HCT116 (cell line): ENCODE measurements at regions not wholly inside any gene's neighbourhood (a gene's known extent, or its start where the extent isn't known, plus 50 kb on each side); places are given as distances from the start of the nearest gene placed in this dataset.

Experiments used
- ATAC-seq: fragments of 200-7000 bp; cut with Tn5 transposase; 2 replicates; pipeline ENCODE4 v1.9.1; 2020; ENCODE audit warnings: mild to moderate bottlenecking, moderate library complexity
- BruUV-seq: library from RNA; stranded (reverse); fragments of 400-500 nt; replicated peaks from 2 replicates; lab custom pipeline; 2021; lab: Mats Ljungman, UMichigan
- CTCF ChIA-PET: fragments of 300-600 bp; sonication (Branson Sonifier 250); formaldehyde crosslinking; loops from one replicate; lab custom pipeline; 2021; ENCODE audit warnings: antibody characterized with exemption; lab: Charles Lee
- POLR2A ChIA-PET: fragments of 300-600, 350-600 bp; sonication (Branson Sonifier 250); formaldehyde crosslinking; loops from one replicate; lab custom pipeline; 2021; ENCODE audit warnings: antibody characterized with exemption; lab: Charles Lee
- RAD21 ChIA-PET, 2 experiments: fragments of 300-600 bp; sonication (Branson Sonifier 250); formaldehyde crosslinking; loops; one replicate each; lab custom pipeline; 2023; ENCODE audit warnings: low total read pairs in 2 of 2; ENCODE audit not compliant: uncharacterized antibody in 2 of 2, unreplicated experiment in 2 of 2, low non-redundant PET in 1 of 2; lab: Charles Lee
- DNase-seq: peaks from one replicate; pipeline ENCODE4 v3.0.0-alpha.2; 2010; ENCODE audit warnings: low read depth, low spot score
- H2AFZ ChIP-seq: fragments of 200-600 bp; shearing (Covaris generic), sonication (generic); 2 replicates; pipeline ENCODE4 v1.6.1; 2017; ENCODE audit warnings: low read depth, mixed run types, mixed read lengths, antibody characterized with exemption, low read length; ENCODE audit not compliant: poor library complexity, severe bottlenecking
- H3K27ac ChIP-seq: 2 replicates; pipeline ENCODE4 v1.5.1; 2012; ENCODE audit warnings: low read depth, low read length
- H3K27me3 ChIP-seq: fragments of 200-600 bp; sonication (generic); 2 replicates; pipeline ENCODE4 v1.6.1; 2016; ENCODE audit warnings: mixed run types, low read length, mixed read lengths; ENCODE audit not compliant: insufficient read depth
- H3K36me3 ChIP-seq, 2 experiments: fragments of 200-500 bp in 1 of 2; fragments of 200-600 bp in 1 of 2; sonication (Bioruptor generic) in 1 of 2; sonication (generic) in 1 of 2; 2 replicates each; pipeline versions ENCODE4 v1.5.1 to v1.6.1; 2014 to 2016; ENCODE audit warnings: low read length in 2 of 2, inconsistent platforms in 1 of 2, mixed read lengths in 1 of 2, mixed run types in 1 of 2; ENCODE audit not compliant: insufficient read depth in 2 of 2, control insufficient read depth in 1 of 2
- H3K4me1 ChIP-seq, 2 experiments: fragments of 200-600 bp in 1 of 2; sonication (generic) in 1 of 2; 2 replicates each; pipeline versions ENCODE4 v1.5.1 to v1.6.1; 2012 to 2017; ENCODE audit warnings: low read length in 2 of 2, inconsistent platforms in 1 of 2, mild to moderate bottlenecking in 1 of 2, mixed read lengths in 1 of 2, mixed run types in 1 of 2, moderate library complexity in 1 of 2; ENCODE audit not compliant: insufficient read depth in 2 of 2, control insufficient read depth in 1 of 2
- H3K4me2 ChIP-seq: fragments of 200-600 bp; sonication (generic); 2 replicates; pipeline ENCODE4 v1.6.1; 2017; ENCODE audit warnings: mixed run types, low read length, mixed read lengths
- H3K4me3 ChIP-seq, 2 experiments: fragments of 200-600 bp in 1 of 2; sonication (generic) in 1 of 2; replicated peaks in 1 of 2; 2 replicates each; pipeline ENCODE4 v1.5.1; 2011 to 2016; ENCODE audit warnings: low read length in 2 of 2, control low read depth in 1 of 2, low read depth in 1 of 2, mild to moderate bottlenecking in 1 of 2, mixed read lengths in 1 of 2, mixed run types in 1 of 2
- H3K79me2 ChIP-seq: fragments of 200-600 bp; sonication (generic); 2 replicates; pipeline ENCODE4 v1.6.1; 2017; ENCODE audit warnings: mild to moderate bottlenecking, mixed run types, low read length, moderate library complexity, mixed read lengths; ENCODE audit not compliant: insufficient read depth
- H3K9ac ChIP-seq: fragments of 200-600 bp; sonication (generic); 2 replicates; pipeline ENCODE4 v1.6.1; 2016; ENCODE audit warnings: low read length, mixed read lengths
- H3K9me2 ChIP-seq: fragments of 200-600 bp; sonication (generic), shearing (Covaris generic); 2 replicates; pipeline ENCODE4 v1.6.1; 2017; ENCODE audit warnings: mixed run types, mild to moderate bottlenecking, moderate library complexity; ENCODE audit not compliant: insufficient read depth
- H3K9me3 ChIP-seq, 2 experiments: fragments of 200-500 bp in 1 of 2; fragments of 200-600 bp in 1 of 2; sonication (Bioruptor generic) in 1 of 2; sonication (generic) in 1 of 2; 2 replicates each; pipeline ENCODE4 v1.6.1; 2014 to 2017; ENCODE audit warnings: low read length in 2 of 2, mixed read lengths in 2 of 2, inconsistent platforms in 1 of 2, low read depth in 1 of 2, mild to moderate bottlenecking in 1 of 2, mixed run types in 1 of 2, moderate library complexity in 1 of 2; ENCODE audit not compliant: control insufficient read depth in 1 of 2, insufficient read depth in 1 of 2
- H4K20me1 ChIP-seq: fragments of 200-600 bp; sonication (generic), shearing (Covaris generic); 2 replicates; pipeline ENCODE4 v1.6.1; 2017; ENCODE audit warnings: mixed run types, mild to moderate bottlenecking, moderate library complexity; ENCODE audit not compliant: insufficient read depth
- ATF3 ChIP-seq: IDR thresholded peaks from 2 replicates; pipeline ENCODE4 v1.6.1; 2012
- ELF1 ChIP-seq: IDR thresholded peaks from 2 replicates; pipeline ENCODE4 v1.6.1; 2012; ENCODE audit warnings: low read depth, borderline replicate concordance
- FOSL1 ChIP-seq: IDR thresholded peaks from 2 replicates; pipeline ENCODE4 v1.6.1; 2012; ENCODE audit warnings: low read depth
- JUND ChIP-seq: IDR thresholded peaks from 2 replicates; pipeline ENCODE4 v1.6.1; 2012
- RAD21 ChIP-seq: IDR thresholded peaks from 2 replicates; pipeline ENCODE4 v1.6.1; 2012; ENCODE audit warnings: low read depth, mild to moderate bottlenecking
- SP1 ChIP-seq: IDR thresholded peaks from 2 replicates; pipeline ENCODE4 v1.6.1; 2012; ENCODE audit warnings: low read depth
- intact Hi-C: fragments of 100-400 bp; cut with micrococcal nuclease; formaldehyde crosslinking; loops from 2 replicates; pipeline ENCODE4 v1.10.0; 2022
- TF ChIP-seq, protein P1 (sequence below): IDR thresholded peaks from 2 replicates; pipeline ENCODE4 v1.6.1; 2011; ENCODE audit warnings: mild to moderate bottlenecking, low read length, moderate library complexity; ENCODE audit not compliant: insufficient replicate concordance; ENCODE audit errors: extremely low read depth
- TF ChIP-seq, protein P2 (sequence below), 3 experiments: fragments of 200-600 bp in 1 of 3; sonication (generic) in 1 of 3; IDR thresholded peaks in 2 of 3; conservative IDR thresholded peaks in 1 of 3; 2 replicates each; pipeline ENCODE4 v1.5.1; 2012 to 2017; ENCODE audit warnings: low read depth in 2 of 3, low read length in 2 of 3, antibody characterized with exemption in 1 of 3, borderline replicate concordance in 1 of 3, control low read depth in 1 of 3, mild to moderate bottlenecking in 1 of 3, mixed read lengths in 1 of 3, mixed run types in 1 of 3, moderate library complexity in 1 of 3; ENCODE audit not compliant: insufficient read depth in 1 of 3
- TF ChIP-seq, protein P3 (sequence below): IDR thresholded peaks from 2 replicates; pipeline ENCODE4 v1.6.1; 2012

- TF ChIP-seq, protein P1, sequence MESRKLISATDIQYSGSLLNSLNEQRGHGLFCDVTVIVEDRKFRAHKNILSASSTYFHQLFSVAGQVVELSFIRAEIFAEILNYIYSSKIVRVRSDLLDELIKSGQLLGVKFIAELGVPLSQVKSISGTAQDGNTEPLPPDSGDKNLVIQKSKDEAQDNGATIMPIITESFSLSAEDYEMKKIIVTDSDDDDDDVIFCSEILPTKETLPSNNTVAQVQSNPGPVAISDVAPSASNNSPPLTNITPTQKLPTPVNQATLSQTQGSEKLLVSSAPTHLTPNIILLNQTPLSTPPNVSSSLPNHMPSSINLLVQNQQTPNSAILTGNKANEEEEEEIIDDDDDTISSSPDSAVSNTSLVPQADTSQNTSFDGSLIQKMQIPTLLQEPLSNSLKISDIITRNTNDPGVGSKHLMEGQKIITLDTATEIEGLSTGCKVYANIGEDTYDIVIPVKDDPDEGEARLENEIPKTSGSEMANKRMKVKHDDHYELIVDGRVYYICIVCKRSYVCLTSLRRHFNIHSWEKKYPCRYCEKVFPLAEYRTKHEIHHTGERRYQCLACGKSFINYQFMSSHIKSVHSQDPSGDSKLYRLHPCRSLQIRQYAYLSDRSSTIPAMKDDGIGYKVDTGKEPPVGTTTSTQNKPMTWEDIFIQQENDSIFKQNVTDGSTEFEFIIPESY: no peak
- TF ChIP-seq JUND: no peak
These were observed 72.4 kb upstream of the SOX1 start (continued) for GRCh38 chr13:111994578-111994977.

GRCh38 chr13:111999352-111999751, 67.6 kb upstream of the SOX1 start:
- Histone ChIP-seq H4K20me1 (no peaks in the 10 kb centered on the region), H3K9me2 (no peaks in the 10 kb centered on the region)
- no peak for ATAC-seq
- TF ChIP-seq ELF1: no peak
- TF ChIP-seq RAD21: no peak
- TF ChIP-seq ATF3: no peak
- TF ChIP-seq, protein P2, sequence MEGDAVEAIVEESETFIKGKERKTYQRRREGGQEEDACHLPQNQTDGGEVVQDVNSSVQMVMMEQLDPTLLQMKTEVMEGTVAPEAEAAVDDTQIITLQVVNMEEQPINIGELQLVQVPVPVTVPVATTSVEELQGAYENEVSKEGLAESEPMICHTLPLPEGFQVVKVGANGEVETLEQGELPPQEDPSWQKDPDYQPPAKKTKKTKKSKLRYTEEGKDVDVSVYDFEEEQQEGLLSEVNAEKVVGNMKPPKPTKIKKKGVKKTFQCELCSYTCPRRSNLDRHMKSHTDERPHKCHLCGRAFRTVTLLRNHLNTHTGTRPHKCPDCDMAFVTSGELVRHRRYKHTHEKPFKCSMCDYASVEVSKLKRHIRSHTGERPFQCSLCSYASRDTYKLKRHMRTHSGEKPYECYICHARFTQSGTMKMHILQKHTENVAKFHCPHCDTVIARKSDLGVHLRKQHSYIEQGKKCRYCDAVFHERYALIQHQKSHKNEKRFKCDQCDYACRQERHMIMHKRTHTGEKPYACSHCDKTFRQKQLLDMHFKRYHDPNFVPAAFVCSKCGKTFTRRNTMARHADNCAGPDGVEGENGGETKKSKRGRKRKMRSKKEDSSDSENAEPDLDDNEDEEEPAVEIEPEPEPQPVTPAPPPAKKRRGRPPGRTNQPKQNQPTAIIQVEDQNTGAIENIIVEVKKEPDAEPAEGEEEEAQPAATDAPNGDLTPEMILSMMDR (IDR thresholded peaks at IDR 0.05 in 2 of 3, conservative IDR thresholded peaks at IDR 0.05 in 1 of 3; ENCODE audit: borderline replicate concordance in 1 of 3, insufficient read depth in 1 of 3, low read depth in 2 of 3, low read length in 2 of 3): no peak
- TF ChIP-seq FOSL1: no peak
- no peak for TF ChIP-seq SP1
- TF ChIP-seq, protein P3, sequence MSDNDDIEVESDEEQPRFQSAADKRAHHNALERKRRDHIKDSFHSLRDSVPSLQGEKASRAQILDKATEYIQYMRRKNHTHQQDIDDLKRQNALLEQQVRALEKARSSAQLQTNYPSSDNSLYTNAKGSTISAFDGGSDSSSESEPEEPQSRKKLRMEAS: no peak
- TF ChIP-seq, all 23 proteins: peak for 0
- peaks cover 28% of the 10 kb centered on the region for H3K27me3 ChIP-seq
- H3K27ac ChIP-seq: no peak overlapping the region
- intact Hi-C loops: no loop called here
- H3K9ac ChIP-seq: no peak overlapping the region
- ChIA-PET POLR2A (no interaction called here), CTCF (no interaction called here), RAD21 (no interaction called here)
- H3K4me1 ChIP-seq: no peaks in the 10 kb centered on the region
- H3K4me2 ChIP-seq: no peak overlapping the region
- BruUV-seq: no TSS peak
- H3K4me3 ChIP-seq: no peak overlapping the region
- no peaks in the 10 kb centered on the region for H3K79me2 ChIP-seq
- H3K36me3 ChIP-seq: no peaks in the 10 kb centered on the region
- no peak for DNase-seq
- H3K9me3 ChIP-seq: no peaks in the 10 kb centered on the region
- no peak overlapping the region for H2AFZ ChIP-seq
